ENCODE measurements at regions not wholly inside any gene's neighbourhood (a gene's known extent, or its start where the extent isn't known, plus 50 kb on each side); places are given as distances from the start of the nearest gene placed in this dataset.
"Not testable (repeated sequence)": the region's sequence is repeated elsewhere in the genome, so short reads cannot be mapped to it uniquely, and the experiment has no call there.

DNA sequence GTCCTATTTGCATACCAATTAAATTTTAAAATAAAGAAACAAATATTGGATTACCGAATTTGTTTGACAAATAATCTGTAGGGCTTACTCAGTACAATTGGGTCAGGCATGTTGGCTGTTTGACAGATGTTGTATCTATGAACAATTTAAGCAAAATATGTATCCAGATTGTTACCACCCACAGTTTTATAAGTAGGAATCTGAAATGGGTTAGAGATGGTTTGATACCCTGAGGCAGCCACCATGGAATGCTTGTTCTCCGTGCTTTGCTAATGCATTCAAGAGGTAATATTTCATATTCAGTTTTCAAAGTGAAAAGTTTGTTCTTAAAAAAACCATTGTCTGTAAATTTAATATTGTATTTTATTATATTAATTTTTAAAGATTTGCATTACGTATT, 285.1 kb upstream of the ARRDC3 start:
- DNase-seq = no peak

DNA sequence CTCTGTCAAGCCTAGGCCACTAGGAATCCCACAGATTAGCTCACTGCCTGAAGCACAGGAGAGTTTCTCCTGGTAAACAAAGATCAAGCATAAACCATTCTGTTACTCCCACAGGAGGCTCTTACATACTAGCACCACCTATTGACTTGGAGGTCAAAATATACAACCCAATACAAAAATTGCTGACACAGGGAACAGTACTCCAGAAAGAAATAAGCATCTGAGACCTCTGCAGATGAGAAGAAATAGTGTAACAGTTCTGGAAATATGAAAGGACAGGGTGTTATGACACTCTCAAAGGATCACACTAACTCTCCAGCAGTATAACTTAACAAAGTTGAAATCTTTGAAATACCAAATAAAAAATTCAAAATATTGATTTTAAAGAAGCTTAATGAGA, 269.6 kb upstream of the ARRDC3 start:
- DNase-seq = no peak

DNA sequence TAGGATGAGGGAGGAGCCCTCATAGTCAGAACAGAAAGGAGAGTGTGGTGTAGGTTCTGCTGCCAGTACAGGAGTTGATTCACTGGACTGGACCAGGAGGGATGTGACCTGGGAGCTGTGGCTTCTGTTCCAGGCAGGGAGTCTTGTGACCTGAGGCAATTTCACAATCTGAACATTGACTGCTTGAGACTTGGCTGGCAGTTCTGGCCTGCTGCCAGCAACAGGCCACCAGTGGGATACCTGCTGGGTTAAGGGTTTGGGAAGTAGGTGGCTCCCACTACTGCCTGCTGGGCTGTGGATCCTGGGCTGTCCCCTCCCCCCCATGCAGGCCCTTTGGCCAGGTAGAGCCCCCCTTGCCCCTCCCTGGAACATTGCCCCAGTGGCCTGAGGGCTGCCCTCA, 268.6 kb upstream of the ARRDC3 start:
- no peak for DNase-seq

DNA sequence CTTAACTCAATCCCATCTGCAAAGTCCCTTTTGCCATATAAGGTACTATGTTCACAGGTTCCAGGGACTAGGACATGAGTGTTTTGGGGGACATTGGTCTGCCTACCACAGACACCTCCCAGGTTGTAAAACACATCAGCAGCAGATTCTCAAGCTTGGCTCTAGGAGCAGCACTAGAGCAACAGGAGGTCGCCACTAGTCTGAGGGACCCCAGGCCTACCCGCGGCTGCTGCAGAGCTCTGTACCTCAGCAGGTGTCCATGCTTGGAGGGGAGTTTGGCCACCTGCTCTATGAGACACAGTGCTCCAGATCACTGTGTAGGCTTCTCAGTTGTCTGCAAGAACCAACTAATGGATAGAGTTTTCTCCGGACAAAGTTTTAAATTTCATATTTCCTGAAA, 262.2 kb upstream of the ARRDC3 start:
- no peak for DNase-seq

DNA sequence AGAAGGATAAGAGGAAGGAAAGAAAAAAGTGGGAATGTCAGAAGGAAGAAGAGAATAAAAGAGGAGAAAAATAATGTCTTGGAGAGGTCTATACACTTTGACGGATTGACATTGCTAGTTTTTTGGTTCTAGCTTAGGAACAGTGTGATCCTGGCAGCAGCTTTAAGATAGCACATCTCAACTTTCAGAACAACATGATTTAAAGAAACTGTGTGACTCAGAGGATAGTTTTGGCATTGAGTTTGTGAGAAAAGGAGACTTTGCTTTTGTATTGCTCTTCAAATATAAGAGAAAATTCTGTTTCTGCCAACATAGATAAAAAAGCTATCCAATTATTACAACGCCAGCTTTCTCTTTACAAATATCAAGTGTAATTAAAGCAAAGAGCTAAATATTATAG, 260.7 kb upstream of the ARRDC3 start:
- peak; percentile 14 for DNase-seq

DNA sequence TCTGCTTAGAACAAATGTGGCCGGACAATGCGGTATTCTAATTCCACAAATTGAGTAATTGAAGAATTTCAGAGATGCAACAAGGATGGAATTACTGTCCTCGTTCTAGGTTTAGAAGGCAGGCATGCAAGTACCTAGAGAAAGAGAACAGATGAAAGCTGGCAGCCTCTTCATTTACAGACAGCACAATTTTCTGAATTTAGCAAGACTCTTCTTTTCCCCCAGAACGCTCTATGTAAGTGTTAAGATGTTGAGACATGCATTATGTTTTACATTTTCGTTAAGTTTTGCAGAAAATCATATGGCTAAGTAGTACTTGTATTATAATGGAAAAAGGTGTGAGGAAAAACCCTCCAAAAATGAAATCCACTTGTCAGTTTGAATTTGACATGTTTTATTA, 259.5 kb upstream of the ARRDC3 start:
- no peak for DNase-seq

DNA sequence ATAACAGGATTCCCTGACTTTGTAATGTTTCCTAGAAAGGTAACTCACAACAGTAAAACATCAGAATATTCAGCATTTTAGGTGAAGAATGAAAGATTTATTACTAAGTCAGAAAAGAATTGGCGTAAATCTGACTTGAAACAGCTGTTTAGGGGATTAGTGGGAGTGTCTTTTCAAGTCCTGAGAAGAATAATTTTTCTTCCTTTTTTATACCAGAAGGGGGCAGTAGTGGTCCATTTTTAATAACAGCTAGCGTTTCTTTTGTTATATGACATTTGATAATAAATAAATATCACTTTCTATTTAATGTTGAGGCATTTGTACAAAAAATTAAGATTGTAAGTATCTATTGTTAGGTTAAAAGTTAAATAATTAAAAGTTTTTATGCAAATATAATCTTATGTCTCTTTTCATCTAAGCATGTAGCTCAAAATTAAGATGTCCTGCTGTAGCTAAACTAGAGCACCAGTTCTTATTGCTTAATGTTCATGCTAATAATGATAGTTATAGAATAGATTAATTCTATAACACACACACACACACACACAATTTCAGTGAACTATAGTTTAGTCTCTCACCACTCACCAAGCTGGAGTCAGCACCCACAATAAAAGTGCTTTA, 258.7 kb upstream of the ARRDC3 start:
- DNase-seq = peak; percentile 59

DNA sequence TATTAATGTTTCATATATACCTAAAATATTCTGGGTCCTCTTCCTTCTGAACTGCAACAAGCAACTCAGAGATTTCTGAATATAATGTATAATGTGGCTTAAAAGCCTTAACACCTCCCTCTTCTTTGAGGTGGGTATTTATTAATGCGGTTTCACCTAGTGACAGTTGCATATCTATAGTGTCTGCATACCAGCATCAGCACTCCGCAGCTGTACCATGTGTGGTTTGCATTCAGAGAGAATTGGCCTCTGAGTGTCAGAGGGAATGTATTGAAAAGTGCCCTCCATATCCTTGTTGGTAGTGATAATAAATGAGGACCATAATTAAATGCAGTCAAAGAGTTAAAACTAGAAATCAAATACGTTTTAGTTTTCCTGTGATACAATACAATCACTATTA, 256.6 kb upstream of the ARRDC3 start:
- no peak for DNase-seq

DNA sequence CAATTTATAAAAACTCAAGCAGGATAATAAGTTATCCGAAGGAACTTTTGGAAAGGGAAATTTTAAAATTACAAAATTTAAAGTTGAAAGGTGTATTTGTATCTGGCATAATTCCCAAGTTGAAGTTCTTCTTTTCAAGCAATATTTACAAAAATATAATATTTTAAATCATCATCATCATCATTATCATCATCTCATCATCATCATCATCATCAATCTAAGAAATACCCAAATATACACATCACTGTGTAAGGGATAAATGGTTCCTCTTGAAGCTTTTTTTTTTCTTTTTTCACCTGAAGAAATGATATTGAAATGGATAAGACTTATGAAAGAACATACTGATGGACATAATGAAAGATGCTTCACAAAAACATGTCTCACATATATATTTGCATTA, 254.9 kb upstream of the ARRDC3 start:
- no peak for DNase-seq

DNA sequence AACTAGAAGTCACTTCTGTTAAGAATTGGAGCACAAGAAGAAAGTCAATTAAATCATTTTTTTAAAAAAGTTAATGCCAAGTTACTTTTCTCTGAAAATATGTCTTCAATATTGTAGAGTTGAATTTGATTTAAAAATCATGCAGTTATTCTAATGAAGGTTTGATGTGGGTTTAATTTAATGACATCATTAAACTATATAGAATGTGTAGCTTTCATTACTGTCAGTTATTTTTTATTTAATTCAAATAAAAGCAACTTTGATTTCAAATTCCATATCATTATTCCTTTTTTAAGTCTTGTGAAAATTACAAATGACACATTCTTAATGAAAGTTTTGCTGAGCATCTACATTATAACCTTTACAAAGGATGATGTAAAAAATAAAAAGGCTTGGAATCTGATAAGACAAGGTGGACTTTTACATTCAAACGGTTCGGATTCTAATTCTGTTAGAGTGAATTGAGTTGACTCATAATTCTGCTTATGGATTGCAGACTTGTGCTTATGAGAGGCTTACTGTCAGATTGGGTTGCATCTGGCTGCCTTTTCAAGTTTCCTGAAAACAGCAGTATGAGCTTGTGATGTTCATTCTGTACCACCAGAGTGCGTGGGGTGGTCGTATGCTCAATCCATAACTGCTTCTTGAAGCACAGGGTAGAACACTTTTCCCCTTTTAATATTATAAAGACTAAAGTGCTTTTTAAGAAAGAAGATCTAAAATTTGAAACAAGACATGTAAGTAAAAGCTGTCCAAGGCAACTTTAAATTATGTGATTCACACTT, 253.0 kb upstream of the ARRDC3 start:
- no peak for DNase-seq

DNA sequence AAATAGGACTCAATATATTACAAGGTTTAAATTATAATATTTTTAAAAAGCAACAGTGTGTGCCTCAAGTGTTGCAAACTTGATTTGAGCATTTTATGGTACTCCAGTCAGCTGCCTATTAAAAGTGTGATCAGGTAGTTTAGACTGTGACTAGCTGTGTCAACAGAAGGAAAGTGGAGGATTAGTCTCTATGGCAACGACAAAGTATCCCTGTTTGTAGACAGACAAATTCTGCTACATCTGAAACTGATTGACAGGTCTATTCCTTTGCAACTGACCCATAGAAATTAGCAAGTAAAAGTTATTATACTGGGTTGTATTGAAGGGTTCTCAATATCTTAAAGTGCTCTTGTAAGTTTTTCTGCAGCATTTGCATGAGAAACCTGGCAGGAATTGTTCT, 249.8 kb upstream of the ARRDC3 start:
- no peak for DNase-seq

DNA sequence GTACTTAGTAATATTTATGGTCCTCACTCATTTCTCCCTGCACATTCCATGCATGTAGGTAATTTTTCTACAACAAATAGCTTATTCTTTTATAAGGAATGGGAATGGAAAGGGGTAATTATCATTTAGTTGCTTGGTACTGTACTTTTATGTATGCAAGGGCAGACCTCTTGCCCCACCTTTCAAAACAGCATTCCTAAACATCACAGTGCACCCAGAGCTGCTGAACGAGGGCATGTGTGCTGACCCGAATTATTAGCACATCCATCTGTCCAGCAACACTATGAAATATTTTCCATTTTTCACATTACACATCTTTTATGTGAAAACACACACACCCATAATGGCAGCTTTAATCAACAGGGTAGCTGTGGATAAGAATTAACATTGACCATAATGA, 228.6 kb upstream of the ARRDC3 start:
- DNase-seq = no peak

DNA sequence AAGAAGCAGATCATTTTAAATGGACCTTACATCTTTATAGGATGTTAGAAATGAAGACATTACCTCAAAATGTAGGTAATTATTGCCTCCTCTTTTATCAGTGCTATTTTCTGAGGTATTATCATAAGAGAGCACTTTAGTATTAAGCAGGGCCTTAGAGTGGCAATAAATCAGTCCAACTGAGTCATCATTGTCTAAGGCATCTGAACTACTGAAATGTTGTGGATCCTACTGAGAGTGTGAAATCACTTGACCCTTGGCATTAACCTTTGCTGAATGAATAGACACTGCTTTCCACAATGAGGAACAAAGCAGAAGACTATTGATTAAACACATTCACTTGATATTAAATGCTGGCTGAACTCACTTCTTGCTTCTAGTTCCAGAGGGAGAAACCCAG, 224.6 kb upstream of the ARRDC3 start:
- no peak for DNase-seq

DNA sequence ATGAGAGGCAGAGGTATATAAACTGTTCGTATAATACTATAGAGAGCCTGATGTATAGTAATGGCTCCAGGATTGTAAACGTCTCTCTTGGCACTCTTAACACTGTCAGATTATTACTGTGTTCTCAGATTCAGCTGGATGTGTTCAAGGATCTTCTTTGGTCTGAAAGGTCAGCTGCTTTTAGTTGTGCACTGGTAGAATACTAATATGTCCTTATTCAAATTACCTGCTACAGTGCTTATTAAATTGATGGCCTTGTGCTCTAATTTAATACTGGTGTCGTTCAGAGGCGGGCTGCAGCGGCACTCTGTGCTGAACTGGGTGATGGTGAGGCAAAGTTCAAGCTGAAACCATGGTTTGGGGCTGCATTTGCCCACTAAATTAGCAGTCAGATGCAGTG, 216.7 kb upstream of the ARRDC3 start:
- no peak for DNase-seq

DNA sequence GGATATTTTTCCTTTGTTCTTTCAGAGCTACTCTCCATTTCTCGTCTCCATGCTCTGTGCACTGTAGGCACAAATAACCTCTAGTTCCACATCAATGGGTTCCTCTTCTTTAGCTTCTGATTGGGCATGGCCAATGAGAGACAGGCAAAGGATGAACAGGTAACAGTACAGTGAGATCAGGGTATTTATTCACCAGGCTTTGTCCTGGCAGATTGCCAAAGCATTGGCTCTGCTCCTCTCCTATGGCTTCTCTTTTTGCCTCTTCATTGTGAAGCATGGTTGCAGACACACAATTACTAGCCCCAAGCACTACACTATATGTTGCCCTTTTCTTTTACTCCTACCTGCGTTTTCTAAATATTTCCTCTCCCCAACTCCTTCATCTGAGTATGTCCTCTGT, 215.1 kb upstream of the ARRDC3 start:
- DNase-seq = no peak

DNA sequence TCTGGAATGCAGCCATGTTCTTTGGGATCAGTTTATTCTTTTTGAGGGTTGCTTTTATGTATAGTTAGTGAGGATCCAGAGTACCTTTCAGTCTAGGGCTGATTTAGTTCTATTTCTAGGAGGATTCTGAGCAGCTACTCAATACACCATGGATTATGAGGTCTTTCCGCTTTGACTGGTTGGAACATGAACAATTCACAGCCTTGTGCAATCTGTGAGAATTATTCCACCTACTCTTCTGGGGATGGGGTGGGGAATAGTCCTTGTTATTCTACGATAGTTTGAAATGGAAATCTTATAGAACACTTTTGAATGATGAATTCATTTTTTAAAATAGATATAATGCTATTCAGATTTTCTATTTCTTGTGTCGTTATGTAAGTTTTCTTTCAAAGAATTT, 212.3 kb upstream of the ARRDC3 start:
- no peak for DNase-seq

DNA sequence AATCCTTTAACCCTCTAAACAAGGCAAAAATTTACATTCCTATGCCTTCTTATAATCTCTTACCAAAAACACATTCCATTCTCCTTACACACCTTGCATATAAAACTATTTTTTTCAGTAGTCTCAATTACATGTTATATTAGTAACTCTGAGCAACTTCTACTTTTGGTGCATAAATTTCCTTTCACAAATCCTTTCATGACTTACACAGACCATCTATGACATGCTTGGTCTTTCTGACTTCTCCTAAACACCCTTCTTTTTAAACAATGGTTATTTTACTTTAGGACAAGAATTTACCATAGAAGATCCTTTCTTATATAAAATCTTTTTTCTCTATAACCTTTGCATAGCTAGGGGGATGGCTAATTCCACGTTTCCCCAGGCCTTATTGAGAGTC, 208.0 kb upstream of the ARRDC3 start:
- DNase-seq = peak; percentile 2

DNA sequence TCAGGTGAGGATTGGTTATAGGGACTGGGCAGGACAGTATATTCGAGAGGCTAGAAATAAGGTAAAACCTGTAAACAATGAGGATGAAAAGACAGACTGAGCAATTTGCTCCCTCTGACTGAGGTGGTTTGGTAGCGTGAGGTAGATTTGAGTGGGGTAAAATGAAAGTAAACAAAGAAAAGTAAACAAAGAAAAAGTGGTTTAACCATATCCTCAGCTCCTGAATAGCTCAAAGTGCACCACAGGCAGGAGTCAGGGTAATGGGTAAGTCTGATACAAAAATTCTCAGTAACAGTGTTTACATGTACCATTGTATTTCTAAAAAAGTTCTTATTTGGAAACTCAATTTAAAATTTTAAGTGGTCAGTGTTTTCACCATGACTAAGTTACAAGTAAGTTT, 203.1 kb upstream of the ARRDC3 start:
- no peak for DNase-seq

DNA sequence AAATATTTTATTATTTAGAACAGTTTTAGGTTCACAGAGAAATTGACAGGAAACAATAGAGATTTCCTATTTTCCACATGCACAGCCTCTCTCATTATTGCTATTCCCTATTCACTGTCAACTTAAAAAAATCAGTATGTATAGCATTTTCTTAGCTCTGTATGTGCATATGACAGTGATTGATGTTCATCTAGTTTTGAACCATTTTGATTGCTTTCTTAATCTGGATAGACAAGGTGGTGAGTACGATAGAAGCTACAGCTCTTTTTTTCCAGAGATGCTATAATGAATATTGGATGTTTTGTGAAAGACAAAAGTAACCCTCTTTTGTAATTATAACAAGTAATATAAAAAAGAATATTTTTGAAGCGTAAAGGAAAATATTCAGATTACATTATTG, 201.2 kb upstream of the ARRDC3 start:
- DNase-seq = no peak

DNA sequence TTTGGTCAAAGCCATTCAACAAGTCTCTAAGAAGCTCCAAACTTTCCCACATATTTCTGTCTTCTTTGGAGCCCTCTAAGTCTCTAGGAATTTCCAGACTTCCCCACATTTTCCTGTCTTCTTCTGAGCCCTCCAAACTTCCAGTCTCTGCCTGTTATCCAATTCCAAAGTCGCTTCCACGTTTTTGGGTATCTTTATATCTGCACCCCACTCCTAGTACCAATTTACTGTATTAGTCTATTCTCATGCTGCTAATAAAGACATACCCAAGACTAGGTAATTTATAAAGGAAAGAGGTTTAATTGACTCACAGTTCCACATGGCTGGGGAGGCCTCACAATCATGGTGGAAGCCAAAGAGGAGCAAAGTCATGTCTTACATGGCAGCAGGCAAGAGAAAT, 182.9 kb upstream of the ARRDC3 start:
- DNase-seq = not testable (repeated sequence)

DNA sequence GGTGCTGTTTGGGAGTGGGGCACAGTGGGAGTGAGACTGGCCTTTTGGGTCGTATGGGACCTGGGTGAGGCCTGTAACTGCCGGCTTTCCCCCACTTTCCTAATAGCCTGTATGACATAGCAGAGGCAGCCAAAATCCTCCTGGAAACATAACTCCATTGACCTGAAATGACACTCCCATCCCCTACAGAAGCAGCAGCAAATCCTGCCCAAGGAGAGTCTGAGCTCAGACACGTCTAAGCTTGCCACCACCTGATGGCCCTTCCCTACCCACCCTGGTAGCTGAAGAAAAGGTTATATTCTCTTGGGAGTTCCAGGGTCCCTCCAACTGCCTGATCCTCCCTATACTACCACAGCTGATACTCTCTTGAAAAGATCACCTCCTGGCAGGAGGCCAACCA, 179.8 kb upstream of the ARRDC3 start:
- no peak for DNase-seq

DNA sequence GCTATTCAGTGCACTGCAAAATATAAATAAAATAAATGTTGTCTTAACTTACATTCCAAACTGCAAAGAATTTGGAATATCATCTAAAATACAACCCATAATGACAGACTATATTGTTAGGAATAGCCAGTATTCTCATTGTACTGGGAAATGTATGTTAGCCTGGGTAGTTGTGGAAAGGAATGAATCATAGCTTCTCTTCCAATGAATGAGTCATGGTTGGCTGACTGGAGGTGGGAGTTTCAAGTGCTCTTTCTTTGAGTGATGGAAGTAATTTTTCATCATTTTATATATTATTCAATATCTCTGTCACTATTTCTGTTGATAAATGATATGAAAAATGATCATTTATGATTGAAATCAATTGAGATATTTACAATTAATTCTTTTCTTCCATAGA, 158.6 kb upstream of the ARRDC3 start:
- DNase-seq = peak; percentile 53

DNA sequence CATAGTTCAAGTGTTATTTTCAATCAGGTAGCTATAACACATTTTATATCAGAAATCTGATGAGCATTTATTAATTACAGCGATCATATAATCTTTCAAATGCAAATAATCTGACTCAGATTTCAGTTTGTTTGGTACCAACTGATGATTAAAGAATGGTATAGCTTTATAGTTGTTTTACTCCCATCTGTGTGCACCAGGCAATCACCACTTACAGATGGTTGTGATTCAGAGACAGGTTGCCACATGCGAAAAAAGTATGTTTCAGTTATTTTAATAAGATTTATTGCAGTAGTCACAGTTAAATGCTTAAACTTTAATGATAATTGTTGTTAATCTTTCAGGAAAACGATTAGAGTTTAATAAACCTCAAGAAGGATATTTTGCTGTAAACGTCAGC, 155.1 kb upstream of the ARRDC3 start:
- DNase-seq = no peak

DNA sequence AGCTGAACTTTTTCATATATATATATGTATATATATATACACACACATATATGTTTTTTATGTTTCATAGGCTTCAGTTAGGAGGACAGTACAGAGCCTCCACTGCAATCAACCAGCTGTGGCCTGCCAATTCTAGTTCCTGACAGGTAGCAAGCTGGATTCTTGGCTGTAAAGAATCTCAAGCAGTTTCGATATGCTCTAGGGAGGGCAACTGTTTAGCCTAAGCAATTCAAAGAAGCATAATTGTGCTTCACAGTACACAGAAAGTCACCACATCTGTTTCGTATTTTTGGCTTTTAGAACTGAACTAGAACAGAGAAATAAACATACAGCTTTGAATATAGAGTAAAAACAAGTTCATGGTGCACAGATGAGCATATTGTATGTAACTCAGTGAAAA, 152.4 kb upstream of the ARRDC3 start:
- no peak for DNase-seq

DNA sequence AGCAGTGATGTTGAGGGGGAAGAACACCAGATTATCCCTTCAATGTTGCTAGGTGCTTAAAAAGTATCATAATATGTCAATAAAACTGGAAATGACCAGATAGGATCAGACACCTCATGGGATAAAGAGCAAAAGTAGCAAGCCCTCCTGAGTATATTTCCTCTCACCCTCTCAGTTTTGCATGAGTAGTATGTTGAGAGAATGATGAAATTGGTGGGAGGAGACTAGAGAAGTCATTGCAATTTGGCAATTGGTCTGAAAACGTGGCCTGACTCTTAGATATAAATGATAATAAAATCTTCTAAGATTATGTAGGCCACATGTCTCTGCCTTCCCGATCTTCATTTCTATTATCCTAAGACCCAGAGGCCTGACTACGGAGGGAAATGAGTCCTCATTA, 151.2 kb upstream of the ARRDC3 start:
- no peak for DNase-seq

Data from fibroblast of skin of back (primary cell).